Left ventricle myocardium inferior (tissue), 1 donor: ENCODE measurements at regions not wholly inside any gene's neighbourhood (a gene's known extent, or its start where the extent isn't known, plus 50 kb on each side); places are given as distances from the start of the nearest gene placed in this dataset.

Experiments used
- DNase-seq: peaks from one replicate; pipeline ENCODE4 v3.0.0-alpha.2; 2020
- H3K27ac ChIP-seq: fragments of 200-600 bp; replicated peaks from 2 replicates; pipeline ENCODE4 v1.8.0; 2021
- H3K27me3 ChIP-seq: fragments of 200-600 bp; 2 replicates; pipeline ENCODE4 v1.8.0; 2021; ENCODE audit warnings: low read depth
- H3K36me3 ChIP-seq: fragments of 200-600 bp; 2 replicates; pipeline ENCODE4 v1.8.0; 2021
- H3K4me1 ChIP-seq: fragments of 200-600 bp; 2 replicates; pipeline ENCODE4 v1.8.0; 2021
- H3K4me3 ChIP-seq: fragments of 200-600 bp; 2 replicates; pipeline ENCODE4 v1.8.0; 2021; ENCODE audit warnings: mild to moderate bottlenecking, moderate library complexity
- H3K9me3 ChIP-seq: fragments of 200-600 bp; replicated peaks from 2 replicates; pipeline ENCODE4 v1.8.0; 2021
- CTCF ChIP-seq: fragments of 200-600 bp; IDR thresholded peaks from 2 replicates; pipeline ENCODE4 v1.8.0; 2021; ENCODE audit warnings: antibody characterized with exemption, mild to moderate bottlenecking, borderline replicate concordance
- intact Hi-C: fragments of 100-400 bp; cut with micrococcal nuclease; formaldehyde crosslinking; loops from one replicate; pipeline ENCODE4 v1.11.0; 2022
- donor health status: DM: no; HTN: yes; CAD: no; lungs with severe emphysema.

- Histone ChIP-seq H3K36me3 (no peaks in the 10 kb centered on the region), H3K4me1 (peaks cover 35% of the 10 kb centered on the region), H3K27me3 (no peaks in the 10 kb centered on the region), H3K27ac (no peak overlapping the region), H3K4me3 (no peak overlapping the region), H3K9me3 (no peaks in the 10 kb centered on the region)
- intact Hi-C loops, result no loop called here
- TF ChIP-seq CTCF, result no peak
- DNase-seq, result no peak
Measured at GRCh38 chr20:53826090-53826489, 232.5 kb upstream of the ZNF217 start.

GRCh38 chr20:53825282-53825681, 231.6 kb upstream of the ZNF217 start:
- Histone ChIP-seq H3K36me3 (no peaks in the 10 kb centered on the region), H3K4me3 (no peak overlapping the region), H3K27ac (no peak overlapping the region), H3K4me1 (peaks cover 29% of the 10 kb centered on the region), H3K9me3 (no peaks in the 10 kb centered on the region), H3K27me3 (no peaks in the 10 kb centered on the region)
- no peak for TF ChIP-seq CTCF
- intact Hi-C loops, result no loop called here
- DNase-seq, result no peak

- Histone ChIP-seq H3K27me3 (no peaks in the 10 kb centered on the region), H3K4me1 (peaks cover 24% of the 10 kb centered on the region), H3K27ac (no peak overlapping the region), H3K9me3 (peaks cover 3% of the 10 kb centered on the region), H3K4me3 (no peak overlapping the region), H3K36me3 (no peaks in the 10 kb centered on the region)
- intact Hi-C loops, result no loop called here
- no peak for DNase-seq
- no peak for TF ChIP-seq CTCF
Measured at GRCh38 chr20:53824779-53825178, 231.1 kb upstream of the ZNF217 start.

- intact Hi-C loops, result no loop called here
- no peaks in the 10 kb centered on the region for H3K27me3 ChIP-seq
- no peaks in the 10 kb centered on the region for H3K36me3 ChIP-seq
- peaks cover 10% of the 10 kb centered on the region for H3K4me1 ChIP-seq
- H3K9me3 ChIP-seq, result peaks cover 18% of the 10 kb centered on the region
- no peak for DNase-seq
- no peak for TF ChIP-seq CTCF
- H3K4me3 ChIP-seq, result no peak overlapping the region
- H3K27ac ChIP-seq, result no peak overlapping the region
Measured at GRCh38 chr20:53823121-53823764, 229.6 kb upstream of the ZNF217 start.

- H3K4me1 ChIP-seq, result peaks cover 5% of the 10 kb centered on the region
- no peaks in the 10 kb centered on the region for H3K27me3 ChIP-seq
- TF ChIP-seq CTCF, result no peak
- H3K9me3 ChIP-seq, result peaks cover 19% of the 10 kb centered on the region
- DNase-seq, result no peak
- H3K36me3 ChIP-seq, result no peaks in the 10 kb centered on the region
- H3K4me3 ChIP-seq, result no peak overlapping the region
- intact Hi-C loops, result no loop called here
- no peak overlapping the region for H3K27ac ChIP-seq
Measured at GRCh38 chr20:53822534-53822933, 228.9 kb upstream of the ZNF217 start.
